OCI-LY7 (cell line): ENCODE measurements at regions not wholly inside any gene's neighbourhood (a gene's known extent, or its start where the extent isn't known, plus 50 kb on each side); places are given as distances from the start of the nearest gene placed in this dataset.
A peak's percentile ranks its signal among the peaks of the same experiment; 100 is the strongest.

Source experiments
- BruUV-seq: library from RNA; stranded (reverse); fragments of 400-500 nt; replicated peaks from 2 replicates; lab custom pipeline; 2021; lab: Mats Ljungman, UMichigan
- CTCF ChIA-PET: fragments of 300-600 bp; sonication (Branson Sonifier 250); formaldehyde crosslinking; loops from one replicate; lab custom pipeline; 2022; ENCODE audit warnings: antibody characterized with exemption; ENCODE audit not compliant: unreplicated experiment; lab: Charles Lee
- POLR2A ChIA-PET: fragments of 300-600 bp; sonication (Branson Sonifier 250); formaldehyde crosslinking; loops from one replicate; lab custom pipeline; 2022; ENCODE audit warnings: antibody characterized with exemption; lab: Charles Lee
- DNase-seq: peaks from one replicate; pipeline ENCODE4 v3.0.0-alpha.2; 2015; ENCODE audit warnings: low spot score
- H2AFZ ChIP-seq: fragments of 200-600 bp; sonication (generic), shearing (Covaris generic); 2 replicates; pipeline ENCODE4 v1.6.1; 2014; ENCODE audit warnings: mild to moderate bottlenecking, antibody characterized with exemption, low read length, moderate library complexity
- H3K27ac ChIP-seq: fragments of 200-600 bp; sonication (generic); 2 replicates; pipeline ENCODE4 v1.5.1; 2014; ENCODE audit warnings: mixed run types, low read depth, mild to moderate bottlenecking, moderate library complexity, low read length, inconsistent platforms; ENCODE audit not compliant: poor library complexity, severe bottlenecking
- H3K36me3 ChIP-seq: fragments of 200-600 bp; sonication (generic); 2 replicates; pipeline ENCODE4 v1.6.1; 2014; ENCODE audit warnings: mild to moderate bottlenecking, antibody characterized with exemption, low read length, moderate library complexity, mixed read lengths; ENCODE audit not compliant: insufficient read depth
- H3K4me1 ChIP-seq: fragments of 200-600 bp; sonication (generic); 2 replicates; pipeline ENCODE4 v1.5.1; 2014; ENCODE audit warnings: mild to moderate bottlenecking, low read length; ENCODE audit not compliant: insufficient read depth, poor library complexity, severe bottlenecking
- H3K4me2 ChIP-seq: fragments of 200-600 bp; sonication (generic); 2 replicates; pipeline ENCODE4 v1.6.1; 2014; ENCODE audit warnings: mild to moderate bottlenecking, low read length
- H3K4me3 ChIP-seq: fragments of 200-600 bp; sonication (generic); 2 replicates; pipeline ENCODE4 v1.5.1; 2014; ENCODE audit warnings: mild to moderate bottlenecking, low read depth, low read length; ENCODE audit not compliant: poor library complexity, severe bottlenecking
- H3K79me2 ChIP-seq: fragments of 200-600 bp; sonication (generic); 2 replicates; pipeline ENCODE4 v1.6.1; 2016; ENCODE audit warnings: low read depth, mild to moderate bottlenecking, low read length, moderate library complexity, mixed read lengths; ENCODE audit not compliant: insufficient read depth
- H3K9me2 ChIP-seq: fragments of 200-600 bp; sonication (generic); 2 replicates; pipeline ENCODE4 v1.6.1; 2016; ENCODE audit warnings: mild to moderate bottlenecking, low read length, mixed read lengths; ENCODE audit not compliant: insufficient read depth
- H3K9me3 ChIP-seq: fragments of 200-600 bp; sonication (generic); 2 replicates; pipeline ENCODE4 v1.6.1; 2014; ENCODE audit warnings: mild to moderate bottlenecking, mixed run types, low read length, mixed read lengths
- H4K20me1 ChIP-seq: fragments of 200-600 bp; sonication (generic); 2 replicates; pipeline ENCODE4 v1.6.1; 2014; ENCODE audit warnings: mild to moderate bottlenecking, antibody characterized with exemption, low read length, moderate library complexity, mixed read lengths; ENCODE audit not compliant: insufficient read depth
- CTCF ChIP-seq: fragments of 200-600 bp; sonication (generic); conservative IDR thresholded peaks from 2 replicates; pipeline ENCODE4 v1.5.1; 2014; ENCODE audit warnings: mild to moderate bottlenecking, antibody characterized with exemption, low read length, moderate library complexity, mixed read lengths
- EZH2phosphoT487 ChIP-seq: fragments of 200-600 bp; sonication (generic); IDR thresholded peaks from 2 replicates; pipeline ENCODE4 v1.6.1; 2018; ENCODE audit warnings: low read depth, borderline replicate concordance, mild to moderate bottlenecking, mixed run types, antibody characterized with exemption, low read length, moderate library complexity, mixed read lengths
- intact Hi-C: fragments of 100-400 bp; cut with micrococcal nuclease; formaldehyde crosslinking; loops from one replicate; pipeline ENCODE4 v1.10.0; 2022; ENCODE audit not compliant: unreplicated experiment

GRCh38 chr6:169949511-169950097 lies 198.2 kb downstream of the ERMARD start:
- Histone ChIP-seq H3K4me1 (peaks cover 31% of the 10 kb centered on the region), H3K27ac (peak overlapping the region; percentile 57), H3K79me2 (no peaks in the 10 kb centered on the region), H3K9me2 (no peaks in the 10 kb centered on the region), H3K4me3 (peak overlapping the region; percentile 15), H3K9me3 (peaks cover 5% of the 10 kb centered on the region; the same call in 1 of the 2 replicates), H3K36me3 (no peaks in the 10 kb centered on the region), H4K20me1 (no peaks in the 10 kb centered on the region), H2AFZ (peak overlapping the region; percentile 58; the same call in 1 of the 2 replicates), H3K4me2 (peak overlapping the region; percentile 46)
- intact Hi-C loops = loop anchor here (1.0 to 2.0 kb wide), 2 partner anchors 10 to 81 kb away; no protein-coding TSS in a partner anchor
- no peak for TF ChIP-seq CTCF
- no peak for TF ChIP-seq EZH2phosphoT487
- ChIA-PET POLR2A (interaction anchor here (0.7 to 2.2 kb wide), 8 partner anchors 9 to 140 kb away, joined by 3 to 10 read pairs (median 4); no protein-coding TSS in a partner anchor), CTCF (no interaction called here)
- DNase-seq = peak; percentile 58
- no TSS peak for BruUV-seq

GRCh38 chr6:169946971-169947370 lies 195.5 kb downstream of the ERMARD start:
- H3K4me1 ChIP-seq = peaks cover 31% of the 10 kb centered on the region
- H3K9me3 ChIP-seq = peaks cover 5% of the 10 kb centered on the region; the same call in 1 of the 2 replicates
- TF ChIP-seq CTCF (no peak), EZH2phosphoT487 (no peak)
- intact Hi-C loops = no loop called here
- H3K9me2 ChIP-seq = no peaks in the 10 kb centered on the region
- no peak overlapping the region for H3K4me2 ChIP-seq
- H3K79me2 ChIP-seq = no peaks in the 10 kb centered on the region
- no TSS peak for BruUV-seq
- H3K4me3 ChIP-seq = no peak overlapping the region
- CTCF ChIA-PET = no interaction called here
- H3K27ac ChIP-seq = no peak overlapping the region
- H2AFZ ChIP-seq = no peak overlapping the region
- no peaks in the 10 kb centered on the region for H3K36me3 ChIP-seq
- no peak for DNase-seq
- H4K20me1 ChIP-seq = no peaks in the 10 kb centered on the region
- POLR2A ChIA-PET = interaction anchor here (0.6 to 1.1 kb wide), 3 partner anchors 144 to 340 kb away, joined by 3 to 6 read pairs (median 5); no protein-coding TSS in a partner anchor

- H3K9me2 ChIP-seq = no peaks in the 10 kb centered on the region
- H3K4me2 ChIP-seq = no peak overlapping the region
- no TSS peak for BruUV-seq
- no peak for TF ChIP-seq CTCF
- TF ChIP-seq EZH2phosphoT487 = no peak
- no peaks in the 10 kb centered on the region for H3K79me2 ChIP-seq
- intact Hi-C loops = no loop called here
- CTCF ChIA-PET = no interaction called here
- H2AFZ ChIP-seq = no peak overlapping the region
- no peak for DNase-seq
- H3K9me3 ChIP-seq = peaks cover 5% of the 10 kb centered on the region; the same call in 1 of the 2 replicates
- POLR2A ChIA-PET = no interaction called here
- H3K4me3 ChIP-seq = no peak overlapping the region
- no peak overlapping the region for H3K27ac ChIP-seq
- peaks cover 17% of the 10 kb centered on the region for H3K4me1 ChIP-seq
- no peaks in the 10 kb centered on the region for H3K36me3 ChIP-seq
- H4K20me1 ChIP-seq = no peaks in the 10 kb centered on the region
Observed at GRCh38 chr6:169945117-169945516, 193.7 kb downstream of the ERMARD start.
